IPS-18a (cell line): ENCODE measurements at regions not wholly inside any gene's neighbourhood (a gene's known extent, or its start where the extent isn't known, plus 50 kb on each side); places are given as distances from the start of the nearest gene placed in this dataset.

ENCODE experiments used
- H3K27ac ChIP-seq: one replicate; pipeline ENCODE4 v1.5.1; 2013; ENCODE audit warnings: low read length
- H3K27me3 ChIP-seq: one replicate; pipeline ENCODE4 v1.6.1; 2013; ENCODE audit warnings: mild to moderate bottlenecking, low read length; ENCODE audit not compliant: control insufficient read depth, insufficient read depth
- H3K36me3 ChIP-seq: one replicate; pipeline ENCODE4 v1.6.1; 2013; ENCODE audit warnings: low read depth, low read length; ENCODE audit not compliant: control insufficient read depth
- H3K4me1 ChIP-seq: one replicate; pipeline ENCODE4 v1.6.1; 2013; ENCODE audit warnings: low read depth, low read length; ENCODE audit not compliant: control insufficient read depth
- H3K4me3 ChIP-seq: one replicate; pipeline ENCODE4 v1.5.1; 2013; ENCODE audit warnings: low read length
- H3K9ac ChIP-seq: one replicate; pipeline ENCODE4 v1.6.1; 2013; ENCODE audit warnings: mild to moderate bottlenecking, low read length, moderate library complexity
- H3K9me3 ChIP-seq: one replicate; pipeline ENCODE4 v1.6.1; 2013; ENCODE audit warnings: low read depth, low read length; ENCODE audit not compliant: control insufficient read depth

- Histone ChIP-seq H3K27me3 (no peaks in the 10 kb centered on the region), H3K9ac (no peak overlapping the region), H3K27ac (no peak overlapping the region), H3K36me3 (no peaks in the 10 kb centered on the region), H3K9me3 (no peaks in the 10 kb centered on the region), H3K4me3 (no peak overlapping the region), H3K4me1 (no peaks in the 10 kb centered on the region)
These were observed 154.7 kb downstream of the KTN1 start for GRCh38 chr14:55734731-55735130.

DNA sequence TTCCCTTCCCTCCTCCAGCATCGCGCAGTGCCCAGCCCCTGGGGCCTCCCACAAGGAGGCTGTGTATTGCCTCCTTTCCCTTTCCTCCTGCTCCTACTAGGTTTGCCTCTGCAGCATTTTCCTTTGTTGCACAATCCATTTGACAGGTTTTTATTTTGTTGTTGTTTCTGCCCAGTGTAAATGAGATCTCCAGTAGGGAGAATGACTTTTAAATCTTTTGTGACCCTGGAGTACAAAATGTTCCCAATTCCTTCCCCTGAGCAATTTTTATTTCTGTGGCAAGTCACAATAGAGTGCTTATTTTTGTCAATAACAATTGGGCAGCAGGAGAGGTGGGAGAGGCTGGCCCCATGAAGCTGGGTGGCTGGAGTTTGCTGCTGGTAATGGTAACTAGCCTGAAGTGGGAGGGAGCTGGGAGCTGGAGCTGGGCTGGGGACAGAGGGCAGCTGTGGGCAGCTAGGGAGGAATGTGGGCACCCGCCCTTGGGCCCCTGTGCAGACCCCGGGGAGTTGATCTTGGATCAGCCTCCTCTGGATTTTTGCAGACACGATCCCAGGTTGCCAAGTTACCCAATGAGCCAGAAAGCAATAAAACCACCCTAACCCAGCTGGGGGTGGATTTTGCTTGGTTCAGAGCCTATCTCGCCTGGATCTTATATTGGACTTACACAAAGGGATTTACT is 160.1 kb downstream of the KTN1 start:
- H3K27me3 ChIP-seq = no peaks in the 10 kb centered on the region
- H3K9me3 ChIP-seq = no peaks in the 10 kb centered on the region
- H3K4me1 ChIP-seq = no peaks in the 10 kb centered on the region
- no peak overlapping the region for H3K9ac ChIP-seq
- no peaks in the 10 kb centered on the region for H3K36me3 ChIP-seq
- H3K4me3 ChIP-seq = no peak overlapping the region
- no peak overlapping the region for H3K27ac ChIP-seq

DNA sequence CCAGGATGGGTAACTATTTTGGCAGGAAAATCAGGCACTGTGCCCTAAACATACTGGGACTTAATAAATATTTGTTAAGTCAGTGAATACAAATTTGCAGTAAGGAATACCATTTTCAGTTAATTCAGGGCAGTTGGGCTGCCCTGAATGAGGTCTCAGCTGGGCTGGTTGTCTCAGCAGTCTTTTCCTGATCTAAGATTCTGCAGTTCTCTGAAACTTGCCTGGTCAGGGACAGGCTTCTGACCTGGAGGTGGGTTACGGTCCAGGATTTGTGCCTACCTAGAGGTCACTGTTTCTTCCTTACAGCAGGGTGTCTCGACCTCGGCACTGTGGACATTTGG is 160.6 kb downstream of the KTN1 start:
- Histone ChIP-seq H3K27ac (no peak overlapping the region), H3K9ac (no peak overlapping the region), H3K4me1 (no peaks in the 10 kb centered on the region)

DNA sequence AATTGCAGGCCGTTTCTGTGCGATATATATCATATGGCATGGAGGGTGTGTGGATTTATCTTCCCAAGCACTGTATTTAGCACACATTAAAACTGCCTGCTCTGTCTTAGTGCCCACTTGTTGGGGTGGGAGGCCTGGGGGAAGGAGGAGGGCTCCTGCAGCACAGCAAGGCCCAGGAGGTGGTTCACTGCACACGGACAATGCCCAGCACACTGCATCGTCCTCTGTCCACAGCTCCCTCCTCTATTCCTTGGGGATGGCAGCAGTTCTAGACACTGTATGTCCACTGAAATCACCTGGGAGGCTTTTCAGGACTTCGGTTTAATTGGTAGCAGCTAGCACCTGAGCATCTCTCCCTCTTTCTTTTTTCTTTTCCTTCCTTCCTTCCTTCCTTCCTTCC is 161.2 kb downstream of the KTN1 start:
- H3K27me3 ChIP-seq = no peaks in the 10 kb centered on the region
- no peak overlapping the region for H3K4me3 ChIP-seq
- H3K27ac ChIP-seq = no peak overlapping the region
- no peaks in the 10 kb centered on the region for H3K9me3 ChIP-seq
- no peaks in the 10 kb centered on the region for H3K4me1 ChIP-seq
- no peak overlapping the region for H3K9ac ChIP-seq
- no peaks in the 10 kb centered on the region for H3K36me3 ChIP-seq

More for the DNA sequence above, 160.6 kb downstream of the KTN1 start:
- no peak overlapping the region for H3K4me3 ChIP-seq
- H3K9me3 ChIP-seq = no peaks in the 10 kb centered on the region
- H3K27me3 ChIP-seq = no peaks in the 10 kb centered on the region
- H3K36me3 ChIP-seq = no peaks in the 10 kb centered on the region

DNA sequence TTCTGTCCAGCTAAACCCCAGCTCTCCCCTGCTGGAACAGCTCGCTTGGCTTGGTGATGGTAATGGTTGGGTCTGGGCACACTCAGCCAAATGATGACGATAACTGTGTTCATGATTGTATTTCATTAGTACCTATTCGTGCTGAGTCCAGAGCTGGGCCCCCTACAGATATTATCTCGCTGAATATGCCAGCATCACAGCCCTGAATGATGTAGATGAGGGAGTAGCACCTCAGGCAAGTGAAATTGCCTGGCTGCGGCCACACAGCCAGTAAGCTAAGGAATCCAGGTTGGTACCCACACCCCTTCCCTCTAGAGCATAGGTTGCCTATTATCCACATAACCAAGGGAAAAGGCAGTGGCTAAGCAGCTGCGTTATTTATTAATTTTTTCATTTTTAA is 163.5 kb downstream of the KTN1 start:
- no peaks in the 10 kb centered on the region for H3K4me1 ChIP-seq
- H3K36me3 ChIP-seq = no peaks in the 10 kb centered on the region
- H3K9me3 ChIP-seq = no peaks in the 10 kb centered on the region
- no peak overlapping the region for H3K4me3 ChIP-seq
- H3K27ac ChIP-seq = no peak overlapping the region
- H3K9ac ChIP-seq = no peak overlapping the region
- no peaks in the 10 kb centered on the region for H3K27me3 ChIP-seq

- no peaks in the 10 kb centered on the region for H3K27me3 ChIP-seq
- no peak overlapping the region for H3K27ac ChIP-seq
- no peaks in the 10 kb centered on the region for H3K36me3 ChIP-seq
- no peaks in the 10 kb centered on the region for H3K9me3 ChIP-seq
- no peak overlapping the region for H3K9ac ChIP-seq
- peaks cover 5% of the 10 kb centered on the region for H3K4me1 ChIP-seq
- H3K4me3 ChIP-seq = no peak overlapping the region
These were observed 164.3 kb downstream of the KTN1 start for GRCh38 chr14:55744321-55744720.

DNA sequence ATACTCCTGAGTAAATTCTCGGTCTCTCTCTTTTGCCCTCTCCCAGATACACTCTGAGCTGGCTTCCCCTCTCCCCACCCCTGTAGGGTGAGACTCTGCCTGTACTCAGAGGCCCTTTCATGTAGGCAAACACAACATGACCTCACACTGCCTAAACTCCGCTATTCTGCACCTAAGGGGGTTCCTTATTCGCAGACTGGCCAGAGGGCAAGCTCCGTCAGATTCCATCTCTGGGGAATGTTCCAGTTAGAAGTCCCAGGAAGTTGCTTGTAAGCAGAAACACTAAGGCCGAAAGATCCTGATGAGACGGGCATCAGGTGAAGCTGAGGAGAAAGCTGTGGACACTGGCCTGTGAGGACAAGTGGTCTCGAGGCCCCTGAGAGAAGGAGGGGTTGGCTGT is 165.9 kb downstream of the KTN1 start:
- H3K36me3 ChIP-seq = no peaks in the 10 kb centered on the region
- H3K4me1 ChIP-seq = peaks cover 10% of the 10 kb centered on the region
- no peaks in the 10 kb centered on the region for H3K9me3 ChIP-seq
- H3K9ac ChIP-seq = no peak overlapping the region
- no peak overlapping the region for H3K4me3 ChIP-seq
- H3K27me3 ChIP-seq = no peaks in the 10 kb centered on the region
- H3K27ac ChIP-seq = no peak overlapping the region

GRCh38 chr14:55746558-55746957 is 166.6 kb downstream of the KTN1 start:
- H3K27me3 ChIP-seq = no peaks in the 10 kb centered on the region
- no peaks in the 10 kb centered on the region for H3K9me3 ChIP-seq
- no peak overlapping the region for H3K9ac ChIP-seq
- H3K27ac ChIP-seq = no peak overlapping the region
- no peak overlapping the region for H3K4me3 ChIP-seq
- H3K36me3 ChIP-seq = no peaks in the 10 kb centered on the region
- peaks cover 10% of the 10 kb centered on the region for H3K4me1 ChIP-seq

DNA sequence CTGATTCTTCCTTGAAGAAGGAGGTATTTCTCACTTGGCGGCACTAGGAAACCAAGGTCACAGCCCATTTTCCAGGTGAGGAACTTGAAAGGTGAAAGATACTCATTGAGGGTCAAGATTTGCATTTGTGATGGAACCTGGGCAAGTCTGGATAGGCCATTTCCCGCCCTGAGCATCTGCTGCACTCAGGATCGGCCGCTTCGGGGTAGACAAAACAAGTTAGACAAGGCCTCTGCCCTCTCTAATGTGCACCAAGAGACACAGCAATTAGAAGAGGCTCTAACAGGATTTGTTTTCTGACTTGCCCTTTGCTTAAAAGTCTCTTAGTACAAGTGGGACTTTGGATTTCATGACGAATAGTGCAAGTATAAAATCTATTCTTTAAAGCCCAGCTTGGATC is 167.2 kb downstream of the KTN1 start:
- H3K27me3 ChIP-seq = no peaks in the 10 kb centered on the region
- no peak overlapping the region for H3K27ac ChIP-seq
- no peak overlapping the region for H3K4me3 ChIP-seq
- peaks cover 14% of the 10 kb centered on the region for H3K4me1 ChIP-seq
- no peaks in the 10 kb centered on the region for H3K36me3 ChIP-seq
- H3K9ac ChIP-seq = no peak overlapping the region
- no peaks in the 10 kb centered on the region for H3K9me3 ChIP-seq

DNA sequence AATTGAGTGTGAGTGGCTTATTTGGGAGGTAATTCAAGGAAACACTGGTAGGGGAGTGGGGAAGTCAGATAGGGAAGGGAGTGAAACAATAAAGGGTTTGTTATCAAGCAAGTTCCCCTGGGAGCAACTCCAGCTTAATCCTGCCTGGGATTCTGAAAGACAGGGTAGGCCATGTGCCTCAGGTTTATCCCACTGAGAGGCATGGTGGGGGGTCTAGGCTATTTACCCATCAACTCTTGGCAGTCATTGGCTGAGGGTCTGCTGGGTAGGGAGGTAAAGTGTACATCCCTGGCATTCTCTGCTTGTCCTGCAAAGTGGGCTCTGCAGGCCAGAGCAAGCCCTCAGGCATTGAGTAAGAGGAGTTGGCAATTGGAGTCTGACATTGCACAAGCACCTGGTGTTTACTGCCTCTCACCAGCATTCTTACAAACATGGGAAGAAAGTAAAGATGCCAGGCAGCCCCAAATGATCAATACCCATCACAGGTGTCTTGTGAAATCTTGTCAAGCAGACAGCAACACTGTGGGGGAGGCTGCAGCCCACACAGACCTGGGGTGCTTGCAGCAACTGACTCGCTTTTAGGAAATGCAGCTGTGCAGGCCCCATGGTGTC is 169.3 kb downstream of the KTN1 start:
- no peak overlapping the region for H3K9ac ChIP-seq
- peaks cover 26% of the 10 kb centered on the region for H3K4me1 ChIP-seq
- no peak overlapping the region for H3K4me3 ChIP-seq
- H3K27me3 ChIP-seq = no peaks in the 10 kb centered on the region
- no peak overlapping the region for H3K27ac ChIP-seq
- no peaks in the 10 kb centered on the region for H3K36me3 ChIP-seq
- no peaks in the 10 kb centered on the region for H3K9me3 ChIP-seq

- no peaks in the 10 kb centered on the region for H3K27me3 ChIP-seq
- H3K27ac ChIP-seq = no peak overlapping the region
- H3K36me3 ChIP-seq = no peaks in the 10 kb centered on the region
- H3K4me3 ChIP-seq = no peak overlapping the region
- H3K9me3 ChIP-seq = no peaks in the 10 kb centered on the region
- no peak overlapping the region for H3K9ac ChIP-seq
- H3K4me1 ChIP-seq = peaks cover 26% of the 10 kb centered on the region
These were observed 169.9 kb downstream of the KTN1 start for GRCh38 chr14:55749946-55750345.
